Endothelial cell of umbilical vein (primary cell): ENCODE measurements at regions not wholly inside any gene's neighbourhood (a gene's known extent, or its start where the extent isn't known, plus 50 kb on each side); places are given as distances from the start of the nearest gene placed in this dataset.

Experiments used
- BruUV-seq: library from RNA; stranded (reverse); fragments of 400-500 nt; replicated peaks from 2 replicates; lab custom pipeline; 2021; lab: Mats Ljungman, UMichigan
- CTCF ChIA-PET: fragments of 300-600, 350-600 bp; sonication (Branson Sonifier 250); formaldehyde crosslinking; loops from one replicate; lab custom pipeline; 2021; ENCODE audit warnings: antibody characterized with exemption, inconsistent platforms; lab: Charles Lee
- POLR2A ChIA-PET: fragments of 300-600, 350-600 bp; sonication (Branson Sonifier 250); formaldehyde crosslinking; loops from one replicate; lab custom pipeline; 2021; ENCODE audit warnings: antibody characterized with exemption, inconsistent platforms; lab: Charles Lee
- DNase-seq: peaks from one replicate; pipeline ENCODE4 v3.0.0-alpha.2; 2011; ENCODE audit warnings: low read depth, low spot score
- FAIRE-seq: peaks from 2 replicates; lab custom pipeline; 2011; peaks lifted over from hg19 to GRCh38; lab: Jason Lieb, UNC
- H2AFZ ChIP-seq: 2 replicates; pipeline ENCODE4 v1.6.0; 2012; ENCODE audit warnings: low read depth, low read length, control low read depth, inconsistent platforms
- H3K27ac ChIP-seq: 2 replicates; pipeline ENCODE4 v1.5.1; 2011; ENCODE audit warnings: low read depth, mild to moderate bottlenecking, control low read depth, low read length, moderate library complexity; ENCODE audit not compliant: insufficient read depth
- H3K27me3 ChIP-seq, 2 experiments: 2 replicates each; pipeline versions ENCODE4 v1.6.0 to v1.6.1; 2011; ENCODE audit warnings: low read length in 2 of 2, mixed read lengths in 1 of 2; ENCODE audit not compliant: control insufficient read depth in 2 of 2, insufficient read depth in 2 of 2
- H3K36me3 ChIP-seq, 2 experiments: 2 replicates in 1 of 2; 3 replicates in 1 of 2; pipeline ENCODE4 v1.5.1; 2011; ENCODE audit warnings: low read length in 2 of 2, mild to moderate bottlenecking in 1 of 2, moderate library complexity in 1 of 2; ENCODE audit not compliant: control insufficient read depth in 2 of 2, insufficient read depth in 2 of 2; ENCODE audit errors: extremely low read depth in 1 of 2
- H3K4me1 ChIP-seq: 3 replicates; pipeline ENCODE4 v1.5.1; 2011; ENCODE audit warnings: mild to moderate bottlenecking, low read length; ENCODE audit not compliant: control insufficient read depth, insufficient read depth; ENCODE audit errors: extremely low read depth
- H3K4me2 ChIP-seq: 2 replicates; pipeline ENCODE4 v1.6.1; 2011; ENCODE audit warnings: low read length, control low read depth, mixed read lengths; ENCODE audit not compliant: insufficient read depth
- H3K4me3 ChIP-seq, 3 experiments: fragments of 200-600 bp in 1 of 3; sonication (generic), shearing (Covaris generic) in 1 of 3; replicated peaks in 1 of 3; 2 replicates each; pipeline ENCODE4 v1.5.1; 2011 to 2016; ENCODE audit warnings: control low read depth in 3 of 3, low read length in 3 of 3, mild to moderate bottlenecking in 2 of 3, inconsistent platforms in 1 of 3, low read depth in 1 of 3, moderate library complexity in 1 of 3; ENCODE audit not compliant: insufficient read depth in 1 of 3
- H3K79me2 ChIP-seq: 2 replicates; pipeline ENCODE4 v1.6.0; 2012; ENCODE audit warnings: low read length, inconsistent platforms; ENCODE audit not compliant: control insufficient read depth, insufficient read depth
- H3K9ac ChIP-seq: replicated peaks from 2 replicates; pipeline ENCODE3; 2011; ENCODE audit warnings: low read length, control low read depth; ENCODE audit not compliant: insufficient read depth; ENCODE audit errors: extremely low read depth
- H3K9me1 ChIP-seq: replicated peaks from 3 replicates; pipeline ENCODE4 v1.6.0; 2011; ENCODE audit warnings: mild to moderate bottlenecking, low read length; ENCODE audit not compliant: control insufficient read depth, insufficient read depth; ENCODE audit errors: extremely low read depth
- H3K9me3 ChIP-seq: replicated peaks from 2 replicates; pipeline ENCODE4 v1.5.1; 2012; ENCODE audit warnings: low read length, inconsistent platforms; ENCODE audit not compliant: control insufficient read depth, insufficient read depth
- H4K20me1 ChIP-seq: replicated peaks from 2 replicates; pipeline ENCODE3; 2011; ENCODE audit warnings: mild to moderate bottlenecking, low read length; ENCODE audit not compliant: control insufficient read depth, insufficient read depth; ENCODE audit errors: extremely low read depth
- EZH2 ChIP-seq: IDR thresholded peaks from 2 replicates; pipeline ENCODE4 v1.6.1; 2012; ENCODE audit warnings: borderline replicate concordance, low read depth, mild to moderate bottlenecking, moderate library complexity, low read length, inconsistent platforms; ENCODE audit not compliant: severe bottlenecking
- FOS ChIP-seq: IDR thresholded peaks from 2 replicates; pipeline ENCODE4 v1.6.1; 2011; ENCODE audit warnings: mild to moderate bottlenecking, low read length, moderate library complexity, borderline replicate concordance; ENCODE audit not compliant: insufficient read depth
- GATA2 ChIP-seq: IDR thresholded peaks from 2 replicates; pipeline ENCODE4 v1.7.0; 2011; ENCODE audit warnings: low read depth, mild to moderate bottlenecking, moderate library complexity, mixed read lengths, low read length; ENCODE audit not compliant: insufficient read length, insufficient read depth
- JUN ChIP-seq: IDR thresholded peaks from 2 replicates; pipeline ENCODE4 v1.6.1; 2011; ENCODE audit warnings: borderline replicate concordance, low read depth; ENCODE audit not compliant: insufficient read length, insufficient read depth
- MYC ChIP-seq: IDR thresholded peaks from one replicate; pipeline ENCODE4 v1.6.1; 2011; ENCODE audit warnings: mild to moderate bottlenecking, low read depth, low read length
- POLR2A ChIP-seq: IDR thresholded peaks from 2 replicates; pipeline ENCODE4 v1.6.1; 2012; ENCODE audit warnings: low read depth, mild to moderate bottlenecking, control low read depth, low read length
- POLR2AphosphoS5 ChIP-seq: IDR thresholded peaks from 2 replicates; pipeline ENCODE4 v1.6.1; 2012; ENCODE audit warnings: low read depth, mild to moderate bottlenecking, control low read depth, low read length, moderate library complexity; ENCODE audit not compliant: insufficient read depth
- dilution Hi-C: fragments of 300-500 bp; cut with MboI; formaldehyde crosslinking; loops from one replicate; pipeline ENCODE4 v1.15.0; 2019; ENCODE audit warnings: low sequenced_read_pairs; ENCODE audit not compliant: extremely low pct_ligation_motif_present
- intact Hi-C: fragments of 100-400 bp; cut with micrococcal nuclease; formaldehyde crosslinking; loops from one replicate; pipeline ENCODE4 v1.10.0; 2022
- TF ChIP-seq, protein P1 (sequence below): IDR thresholded peaks from 2 replicates; pipeline ENCODE4 v1.6.1; 2011; ENCODE audit not compliant: insufficient read depth, insufficient read length
- TF ChIP-seq, protein P2 (sequence below), 2 donors: IDR thresholded peaks; 1 replicate in 1 of 2; 2 replicates in 1 of 2; pipeline ENCODE4 v1.5.1; 2011; ENCODE audit warnings: low read length in 2 of 2, mild to moderate bottlenecking in 2 of 2, moderate library complexity in 2 of 2, control low read depth in 1 of 2, inconsistent platforms in 1 of 2, low read depth in 1 of 2; ENCODE audit not compliant: insufficient read depth in 1 of 2; ENCODE audit errors: extremely low read depth in 1 of 2

DNA sequence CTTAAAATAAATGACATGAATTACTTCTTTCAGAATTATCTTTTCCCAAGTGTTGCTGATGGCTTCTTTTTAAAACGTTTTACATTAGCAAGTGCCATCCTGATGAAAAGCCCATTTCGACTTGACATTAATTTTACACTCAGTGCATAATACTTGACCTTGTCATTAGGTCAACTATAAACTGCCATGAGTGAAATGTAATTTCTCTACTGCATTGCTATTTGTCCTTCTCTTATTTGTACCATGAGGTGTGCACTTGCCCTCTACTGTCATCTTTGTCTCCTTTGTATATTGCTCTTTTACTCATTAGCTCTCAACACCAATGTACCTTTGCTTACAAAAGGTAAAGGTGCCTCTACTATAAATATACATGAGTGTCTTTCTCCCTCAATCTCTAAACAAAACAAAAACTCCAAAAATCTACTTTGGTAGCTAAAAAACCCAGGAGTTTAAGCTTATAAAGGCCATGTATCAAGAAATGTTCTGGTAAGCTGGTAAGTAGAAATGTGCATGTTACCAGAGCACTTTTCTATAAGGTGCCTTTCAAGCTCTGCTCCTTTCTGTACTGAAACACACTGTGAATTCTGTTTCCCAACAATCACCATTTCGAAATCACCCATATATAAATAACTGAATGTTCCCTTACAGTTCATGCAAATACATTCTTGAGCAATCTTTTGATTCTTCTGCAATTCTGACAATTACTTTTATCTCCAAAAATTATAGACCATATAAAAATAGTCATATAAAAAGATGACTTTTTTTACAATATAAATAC is 351.4 kb downstream of the SLITRK5 start:
- Histone ChIP-seq H3K9me1 (no peaks in the 10 kb centered on the region), H3K9ac (no peak overlapping the region), H3K79me2 (no peaks in the 10 kb centered on the region), H3K4me1 (no peaks in the 10 kb centered on the region), H3K9me3 (peaks cover 4% of the 10 kb centered on the region), H3K27ac (no peak overlapping the region), H3K27me3 (no peaks in the 10 kb centered on the region), H4K20me1 (no peaks in the 10 kb centered on the region), H3K4me3 (no peak overlapping the region), H3K36me3 (no peaks in the 10 kb centered on the region), H3K4me2 (no peak overlapping the region), H2AFZ (no peak overlapping the region)
- dilution Hi-C loops = no loop called here
- CTCF ChIA-PET = no interaction called here
- POLR2A ChIA-PET = no interaction called here
- no peak for FAIRE-seq
- DNase-seq = no peak
- TF ChIP-seq POLR2AphosphoS5 = no peak
- TF ChIP-seq, protein P1, sequence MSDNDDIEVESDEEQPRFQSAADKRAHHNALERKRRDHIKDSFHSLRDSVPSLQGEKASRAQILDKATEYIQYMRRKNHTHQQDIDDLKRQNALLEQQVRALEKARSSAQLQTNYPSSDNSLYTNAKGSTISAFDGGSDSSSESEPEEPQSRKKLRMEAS = no peak
- TF ChIP-seq FOS = no peak
- no peak for TF ChIP-seq POLR2A
- no peak for TF ChIP-seq JUN
- no peak for TF ChIP-seq MYC
- TF ChIP-seq, protein P2, sequence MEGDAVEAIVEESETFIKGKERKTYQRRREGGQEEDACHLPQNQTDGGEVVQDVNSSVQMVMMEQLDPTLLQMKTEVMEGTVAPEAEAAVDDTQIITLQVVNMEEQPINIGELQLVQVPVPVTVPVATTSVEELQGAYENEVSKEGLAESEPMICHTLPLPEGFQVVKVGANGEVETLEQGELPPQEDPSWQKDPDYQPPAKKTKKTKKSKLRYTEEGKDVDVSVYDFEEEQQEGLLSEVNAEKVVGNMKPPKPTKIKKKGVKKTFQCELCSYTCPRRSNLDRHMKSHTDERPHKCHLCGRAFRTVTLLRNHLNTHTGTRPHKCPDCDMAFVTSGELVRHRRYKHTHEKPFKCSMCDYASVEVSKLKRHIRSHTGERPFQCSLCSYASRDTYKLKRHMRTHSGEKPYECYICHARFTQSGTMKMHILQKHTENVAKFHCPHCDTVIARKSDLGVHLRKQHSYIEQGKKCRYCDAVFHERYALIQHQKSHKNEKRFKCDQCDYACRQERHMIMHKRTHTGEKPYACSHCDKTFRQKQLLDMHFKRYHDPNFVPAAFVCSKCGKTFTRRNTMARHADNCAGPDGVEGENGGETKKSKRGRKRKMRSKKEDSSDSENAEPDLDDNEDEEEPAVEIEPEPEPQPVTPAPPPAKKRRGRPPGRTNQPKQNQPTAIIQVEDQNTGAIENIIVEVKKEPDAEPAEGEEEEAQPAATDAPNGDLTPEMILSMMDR (IDR thresholded peaks at IDR 0.05; ENCODE audit: extremely low read depth in 1 of 2, insufficient read depth in 1 of 2, low read depth in 1 of 2, low read length in 2 of 2) = no peak
- no peak for TF ChIP-seq EZH2
- no peak for TF ChIP-seq GATA2
- intact Hi-C loops = no loop called here
- no TSS peak for BruUV-seq
